Central memory CD8-positive, alpha-beta T cell (primary cell): ENCODE measurements at regions not wholly inside any gene's neighbourhood (a gene's known extent, or its start where the extent isn't known, plus 50 kb on each side); places are given as distances from the start of the nearest gene placed in this dataset.

Experiments used
- ATAC-seq: fragments of 150-1000 bp; cut with Tn5 transposase; replicated peaks from 2 replicates; pipeline ENCODE4 v1.10.0; 2022; ENCODE audit warnings: mild to moderate bottlenecking, moderate FRiP score, moderate number of reproducible peaks; ENCODE audit not compliant: poor library complexity, severe bottlenecking; ENCODE audit errors: extremely low read depth
- DNase-seq, 2 donors: peaks; one replicate each; pipeline ENCODE4 v3.0.0; 2021; ENCODE audit warnings: low spot score in 2 of 2
- H3K27ac Mint-ChIP-seq: one replicate; pipeline ENCODE4 v1.8.0; 2022; ENCODE audit warnings: low read depth, mild to moderate bottlenecking, moderate library complexity, mixed read lengths
- H3K27me3 Mint-ChIP-seq: one replicate; pipeline ENCODE4 v1.8.0; 2022; ENCODE audit warnings: mixed read lengths
- H3K36me3 Mint-ChIP-seq: one replicate; pipeline ENCODE4 v1.8.0; 2022; ENCODE audit warnings: mild to moderate bottlenecking, moderate library complexity, mixed read lengths; ENCODE audit not compliant: insufficient read depth
- H3K4me1 Mint-ChIP-seq: one replicate; pipeline ENCODE4 v1.8.0; 2022; ENCODE audit warnings: mixed read lengths
- H3K4me3 Mint-ChIP-seq: one replicate; pipeline ENCODE4 v1.8.0; 2022; ENCODE audit warnings: mild to moderate bottlenecking, moderate library complexity, mixed read lengths
- H3K9me3 Mint-ChIP-seq: one replicate; pipeline ENCODE4 v1.8.0; 2022; ENCODE audit warnings: mixed read lengths

- Mint-ChIP-seq H3K27ac (no peak overlapping the region), H3K4me1 (no peaks in the 10 kb centered on the region), H3K27me3 (no peaks in the 10 kb centered on the region), H3K4me3 (no peak overlapping the region), H3K9me3 (no peaks in the 10 kb centered on the region), H3K36me3 (peaks cover 2% of the 10 kb centered on the region)
- no peak for DNase-seq
- ATAC-seq, result no peak
Observed at GRCh38 chr1:234715252-234716014, 105.5 kb upstream of the IRF2BP2 start.

- DNase-seq (no peak), ATAC-seq (no peak)
- no peak overlapping the region for H3K4me3 Mint-ChIP-seq
- no peak overlapping the region for H3K27ac Mint-ChIP-seq
- peaks cover 2% of the 10 kb centered on the region for H3K36me3 Mint-ChIP-seq
- peaks cover 2% of the 10 kb centered on the region for H3K9me3 Mint-ChIP-seq
- H3K27me3 Mint-ChIP-seq, result no peaks in the 10 kb centered on the region
- peaks cover 4% of the 10 kb centered on the region for H3K4me1 Mint-ChIP-seq
Observed at GRCh38 chr1:234713859-234714258, 103.9 kb upstream of the IRF2BP2 start.

- peaks cover 5% of the 10 kb centered on the region for H3K9me3 Mint-ChIP-seq
- no peak for ATAC-seq
- no peak overlapping the region for H3K27ac Mint-ChIP-seq
- DNase-seq, result no peak
- peaks cover 2% of the 10 kb centered on the region for H3K36me3 Mint-ChIP-seq
- peaks cover 8% of the 10 kb centered on the region for H3K4me1 Mint-ChIP-seq
- H3K27me3 Mint-ChIP-seq, result no peaks in the 10 kb centered on the region
- H3K4me3 Mint-ChIP-seq, result no peak overlapping the region
Observed at GRCh38 chr1:234713440-234713839, 103.5 kb upstream of the IRF2BP2 start.

DNA sequence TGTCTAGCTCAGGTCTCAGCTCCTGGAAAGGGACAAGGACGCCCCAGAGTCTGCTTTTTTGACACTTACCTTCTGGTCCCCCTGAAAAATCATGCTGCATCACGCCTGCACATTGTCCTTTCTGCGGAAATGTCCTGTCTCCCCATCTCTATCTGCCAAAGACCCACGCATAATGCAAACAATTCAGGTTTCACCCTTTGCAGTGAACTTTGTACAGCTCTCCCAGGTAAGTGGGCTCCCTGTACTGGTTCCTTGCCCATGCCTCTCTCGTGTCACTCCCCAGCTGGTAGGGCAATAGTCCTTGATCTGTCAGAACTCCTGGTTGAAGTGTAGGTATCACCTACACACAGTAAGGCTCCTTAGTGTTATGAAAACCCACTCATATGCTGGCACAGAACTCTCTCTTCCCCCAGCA is 102.9 kb upstream of the IRF2BP2 start:
- Mint-ChIP-seq H3K4me1 (peaks cover 12% of the 10 kb centered on the region), H3K4me3 (no peak overlapping the region), H3K9me3 (peaks cover 5% of the 10 kb centered on the region), H3K27me3 (no peaks in the 10 kb centered on the region), H3K36me3 (no peaks in the 10 kb centered on the region), H3K27ac (no peak overlapping the region)
- ATAC-seq (no peak), DNase-seq (no peak)

- Mint-ChIP-seq H3K9me3 (peaks cover 5% of the 10 kb centered on the region), H3K27me3 (no peaks in the 10 kb centered on the region), H3K36me3 (no peaks in the 10 kb centered on the region), H3K4me1 (peaks cover 15% of the 10 kb centered on the region), H3K27ac (no peak overlapping the region), H3K4me3 (no peak overlapping the region)
- DNase-seq (no peak), ATAC-seq (no peak)
Observed at GRCh38 chr1:234710936-234711724, 101.2 kb upstream of the IRF2BP2 start.

- H3K27me3 Mint-ChIP-seq, result no peaks in the 10 kb centered on the region
- no peak overlapping the region for H3K4me3 Mint-ChIP-seq
- H3K27ac Mint-ChIP-seq, result no peak overlapping the region
Observed at GRCh38 chr1:234710381-234710780, 100.4 kb upstream of the IRF2BP2 start.

DNA sequence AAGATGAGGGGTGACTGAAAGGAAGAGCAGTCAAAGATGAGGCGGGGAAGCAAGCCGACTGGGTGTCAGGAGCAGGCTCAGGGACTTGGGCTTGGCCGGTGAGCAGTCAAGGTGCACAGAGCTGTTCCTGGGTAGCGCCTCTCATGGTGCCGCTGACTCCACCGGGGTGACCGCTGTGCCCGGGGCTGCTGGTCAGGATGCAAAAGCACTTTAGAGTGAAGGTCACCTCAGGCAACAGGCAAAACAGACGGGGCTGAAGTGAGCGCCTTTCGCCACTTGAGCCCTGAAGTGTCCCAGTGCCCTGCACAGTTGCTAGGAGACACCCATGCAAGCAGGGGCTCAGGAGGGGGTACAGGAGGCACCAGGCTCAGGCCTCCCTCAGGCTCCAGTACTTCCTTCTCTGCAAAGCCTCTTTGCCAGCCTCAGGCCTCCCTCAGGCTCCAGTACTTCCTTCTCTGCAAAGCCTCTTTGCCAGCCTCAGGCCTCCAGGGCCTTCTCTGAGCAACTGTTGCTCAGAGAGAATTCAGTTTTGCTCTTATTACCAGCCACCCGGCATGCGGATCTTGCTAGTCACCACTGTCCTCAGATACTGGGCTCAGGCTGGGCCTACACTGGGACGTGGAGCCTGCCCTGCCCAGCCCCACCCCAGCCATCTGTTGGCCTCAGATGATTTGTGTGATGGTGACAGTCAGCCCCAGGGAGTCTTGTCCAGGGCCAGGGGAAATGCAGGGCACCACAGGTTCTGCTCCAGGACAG is 99.7 kb upstream of the IRF2BP2 start:
- DNase-seq, result no peak
- ATAC-seq, result no peak
- H3K36me3 Mint-ChIP-seq, result no peaks in the 10 kb centered on the region
- no peaks in the 10 kb centered on the region for H3K27me3 Mint-ChIP-seq
- peaks cover 25% of the 10 kb centered on the region for H3K4me1 Mint-ChIP-seq
- no peak overlapping the region for H3K4me3 Mint-ChIP-seq
- H3K9me3 Mint-ChIP-seq, result peaks cover 5% of the 10 kb centered on the region
- no peak overlapping the region for H3K27ac Mint-ChIP-seq

More at GRCh38 chr1:234710381-234710780, 100.4 kb upstream of the IRF2BP2 start:
- peaks cover 22% of the 10 kb centered on the region for H3K4me1 Mint-ChIP-seq
- H3K9me3 Mint-ChIP-seq, result peaks cover 5% of the 10 kb centered on the region
- no peak for DNase-seq
- no peak for ATAC-seq
- H3K36me3 Mint-ChIP-seq, result no peaks in the 10 kb centered on the region

DNA sequence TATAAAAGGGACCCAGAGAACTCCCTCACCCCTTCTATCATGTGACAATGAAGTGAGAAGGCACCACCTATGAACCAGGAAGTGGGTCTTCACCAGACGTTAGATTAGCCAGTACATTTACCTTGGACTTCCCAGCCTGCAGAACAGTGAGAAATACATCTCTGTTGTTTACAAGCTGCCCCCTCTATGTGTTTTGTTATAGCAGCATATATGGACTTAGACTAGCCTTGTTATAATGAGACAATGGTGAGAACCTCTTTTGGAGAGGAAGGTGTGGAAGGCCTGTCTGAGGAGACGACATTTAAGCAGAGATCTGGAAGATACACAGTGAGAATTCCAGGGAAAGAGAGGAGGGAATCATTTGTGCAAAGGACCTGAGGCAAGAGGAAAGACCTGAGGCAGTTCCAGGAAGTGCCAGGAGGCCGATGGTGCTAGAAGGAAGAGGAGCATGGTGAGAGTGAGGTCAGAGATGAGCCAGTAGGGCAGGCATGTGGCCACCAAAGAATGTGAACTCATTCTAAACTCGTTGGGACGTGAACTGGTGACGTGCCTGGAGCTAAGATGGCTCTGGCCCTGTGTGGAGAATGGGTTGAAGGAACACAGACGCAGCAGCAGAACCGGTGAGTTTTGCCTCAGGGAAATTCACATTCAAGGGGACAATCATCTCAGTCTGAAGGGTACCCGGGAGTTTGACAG is 98.9 kb upstream of the IRF2BP2 start:
- H3K27ac Mint-ChIP-seq, result no peak overlapping the region
- ATAC-seq, result no peak

GRCh38 chr1:234707641-234708040 is 97.7 kb upstream of the IRF2BP2 start:
- ATAC-seq (no peak), DNase-seq (no peak)
- H3K4me3 Mint-ChIP-seq, result no peak overlapping the region
- peaks cover 5% of the 10 kb centered on the region for H3K9me3 Mint-ChIP-seq
- peaks cover 25% of the 10 kb centered on the region for H3K4me1 Mint-ChIP-seq
- H3K27me3 Mint-ChIP-seq, result no peaks in the 10 kb centered on the region
- H3K27ac Mint-ChIP-seq, result no peak overlapping the region
- no peaks in the 10 kb centered on the region for H3K36me3 Mint-ChIP-seq

More for the DNA sequence above, 98.9 kb upstream of the IRF2BP2 start:
- Mint-ChIP-seq H3K27me3 (no peaks in the 10 kb centered on the region), H3K4me3 (no peak overlapping the region), H3K4me1 (peaks cover 25% of the 10 kb centered on the region), H3K36me3 (no peaks in the 10 kb centered on the region), H3K9me3 (peaks cover 5% of the 10 kb centered on the region)
- no peak for DNase-seq

DNA sequence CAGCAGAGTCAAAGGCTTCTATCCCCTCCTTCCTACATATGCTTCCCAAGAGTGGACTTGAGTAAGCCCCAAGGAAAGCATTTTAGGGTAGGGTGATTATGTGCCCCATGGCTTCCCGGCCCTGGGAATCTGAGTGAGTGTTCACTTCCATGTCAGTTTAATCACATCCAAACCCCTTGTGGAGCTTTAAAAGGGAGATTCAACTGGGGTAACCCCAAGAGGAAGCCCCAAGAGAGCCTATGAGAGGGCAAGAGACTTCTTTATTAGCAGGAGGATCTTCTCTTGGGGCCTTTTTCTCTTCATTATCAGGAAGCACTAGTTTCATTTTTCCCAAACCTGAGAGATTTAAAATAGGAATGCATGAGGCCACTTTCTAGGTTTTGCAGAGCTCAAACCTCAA is 97.0 kb upstream of the IRF2BP2 start:
- H3K27me3 Mint-ChIP-seq, result no peaks in the 10 kb centered on the region
- ATAC-seq (no peak), DNase-seq (no peak)
- H3K4me1 Mint-ChIP-seq, result peaks cover 25% of the 10 kb centered on the region
- no peaks in the 10 kb centered on the region for H3K36me3 Mint-ChIP-seq
- H3K9me3 Mint-ChIP-seq, result peaks cover 5% of the 10 kb centered on the region
- H3K27ac Mint-ChIP-seq, result no peak overlapping the region
- H3K4me3 Mint-ChIP-seq, result no peak overlapping the region

- Mint-ChIP-seq H3K9me3 (peaks cover 5% of the 10 kb centered on the region), H3K4me3 (no peak overlapping the region), H3K27me3 (no peaks in the 10 kb centered on the region), H3K27ac (peak overlapping the region; percentile 4), H3K4me1 (peaks cover 25% of the 10 kb centered on the region), H3K36me3 (no peaks in the 10 kb centered on the region)
- no peak for ATAC-seq
- no peak for DNase-seq
Observed at GRCh38 chr1:234706199-234706598, 96.2 kb upstream of the IRF2BP2 start.

GRCh38 chr1:234705615-234706014 is 95.6 kb upstream of the IRF2BP2 start:
- no peak for ATAC-seq
- Mint-ChIP-seq H3K4me3 (no peak overlapping the region), H3K27me3 (no peaks in the 10 kb centered on the region), H3K4me1 (peaks cover 25% of the 10 kb centered on the region), H3K9me3 (peaks cover 5% of the 10 kb centered on the region), H3K36me3 (no peaks in the 10 kb centered on the region), H3K27ac (peak overlapping the region; percentile 4)
- no peak for DNase-seq
